HG02623 (cell line): ENCODE measurements at regions not wholly inside any gene's neighbourhood (a gene's known extent, or its start where the extent isn't known, plus 50 kb on each side); places are given as distances from the start of the nearest gene placed in this dataset.

Experiments
- ATAC-seq: cut with Tn5 transposase; IDR thresholded peaks from one replicate; pipeline ENCODE4 v1.9.1; 2021; ENCODE audit warnings: moderate library complexity; ENCODE audit not compliant: unreplicated experiment

GRCh38 chr1:5812295-5812694, 179.9 kb downstream of the NPHP4 start:
- no peak for ATAC-seq

DNA sequence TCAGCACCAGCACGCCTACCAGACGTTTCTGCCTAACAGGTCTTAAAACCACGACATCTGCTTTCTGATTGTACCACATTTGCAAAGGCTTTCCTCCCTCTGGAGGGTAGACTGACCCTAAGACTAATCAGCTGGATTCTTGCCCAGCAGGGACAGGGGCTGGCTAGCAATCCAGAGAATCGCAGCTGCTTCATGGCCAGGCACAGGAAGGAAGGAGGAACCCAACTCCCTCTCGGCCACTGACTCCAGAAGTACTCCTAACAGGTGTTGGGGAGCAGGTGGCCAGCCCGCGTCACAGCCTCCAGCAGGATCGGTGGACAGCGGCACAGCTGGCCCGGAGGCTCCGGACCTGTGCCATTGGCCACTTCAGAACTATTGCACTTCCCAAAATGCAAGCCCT, 180.8 kb downstream of the NPHP4 start:
- no peak for ATAC-seq

- no peak for ATAC-seq
Observed at GRCh38 chr1:5810553-5811270, 181.5 kb downstream of the NPHP4 start.

GRCh38 chr1:5810131-5810530, 182.1 kb downstream of the NPHP4 start:
- ATAC-seq = no peak

DNA sequence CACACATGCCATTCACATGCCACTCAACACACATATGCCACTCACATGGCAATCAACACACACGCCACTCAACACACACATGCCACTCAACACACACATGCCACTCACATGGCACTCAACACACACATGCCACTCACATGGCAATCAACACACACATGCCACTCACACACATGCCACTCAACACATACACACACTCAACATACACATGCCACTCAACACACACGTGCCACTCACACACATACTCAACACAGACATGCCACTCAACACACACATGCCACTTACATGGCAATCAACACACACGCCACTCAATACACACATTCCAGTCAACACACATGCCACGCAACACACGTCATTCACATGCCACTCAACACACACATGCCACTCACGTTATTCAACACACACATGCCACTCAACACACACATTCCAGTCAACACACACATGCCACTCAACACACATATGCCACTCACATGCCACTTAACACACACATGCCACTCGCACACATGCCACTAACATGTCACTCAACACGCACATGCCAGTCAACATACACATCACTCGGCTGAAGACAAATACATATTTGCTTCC, 182.9 kb downstream of the NPHP4 start:
- no peak for ATAC-seq

DNA sequence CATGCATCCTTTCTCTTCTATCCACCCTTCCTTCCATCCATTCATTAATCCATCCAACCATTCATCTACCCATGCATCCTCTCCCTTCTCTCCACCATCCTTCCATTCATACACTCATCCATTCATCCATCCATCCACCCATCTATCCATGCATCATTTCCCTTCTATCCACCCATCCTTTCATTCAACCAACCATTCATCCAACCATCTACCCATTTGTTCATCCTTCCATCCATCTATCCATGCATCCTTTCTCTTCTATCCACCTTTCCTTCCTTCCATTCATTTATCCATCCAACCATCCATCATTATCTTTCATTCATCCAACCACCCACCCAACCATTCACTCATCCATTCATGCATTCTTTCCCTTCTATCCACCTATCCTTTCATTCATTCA, 188.4 kb downstream of the NPHP4 start:
- no peak for ATAC-seq

GRCh38 chr1:5802606-5803005, 189.6 kb downstream of the NPHP4 start:
- ATAC-seq = no peak

DNA sequence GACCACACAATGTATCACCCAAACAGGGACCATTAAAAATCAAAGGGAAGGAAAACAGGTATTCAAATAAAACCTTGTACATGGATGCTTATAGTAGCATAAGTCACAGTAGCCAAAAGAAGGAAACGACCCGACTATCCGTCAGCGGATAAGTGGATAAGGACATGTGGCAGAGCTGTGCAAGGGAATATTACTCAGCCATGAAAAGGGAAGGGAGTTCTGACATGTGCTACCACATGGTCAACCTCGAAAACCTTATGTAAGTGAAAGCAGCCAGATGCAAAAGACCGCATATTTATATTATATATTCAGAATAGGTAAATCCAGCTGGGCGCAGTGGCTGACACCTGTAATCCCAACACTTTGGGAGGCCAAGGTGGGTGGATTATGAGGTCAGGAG, 193.3 kb downstream of the NPHP4 start:
- no peak for ATAC-seq

DNA sequence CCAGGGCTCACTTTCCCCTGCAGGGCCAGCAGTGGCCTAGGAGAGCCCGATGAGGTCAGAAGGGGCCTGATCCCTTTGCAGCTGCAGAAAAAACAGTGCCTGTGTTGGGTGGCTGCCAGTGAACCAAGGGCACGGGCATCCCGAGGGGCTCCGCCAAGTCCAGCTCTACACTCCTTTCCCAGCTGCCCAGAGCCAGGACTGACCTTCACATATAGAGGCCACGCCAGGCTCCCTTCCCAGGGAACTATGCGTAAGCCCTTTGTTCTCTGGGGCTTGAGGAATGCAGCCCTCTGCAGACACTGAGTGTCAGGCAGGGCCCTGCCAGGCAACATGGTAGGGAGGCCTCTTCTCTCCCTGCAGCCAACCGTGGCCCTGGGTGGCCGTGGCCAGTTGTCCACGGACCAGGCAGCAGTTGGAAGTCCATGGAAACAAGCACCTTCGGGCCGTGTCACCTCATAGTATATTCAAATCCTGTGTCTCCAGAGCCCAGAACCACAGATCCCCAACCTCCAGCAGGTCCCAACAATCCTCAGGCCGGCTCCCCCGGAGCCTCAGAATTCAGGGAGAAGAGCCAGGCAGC, 194.0 kb downstream of the NPHP4 start:
- ATAC-seq = no peak

DNA sequence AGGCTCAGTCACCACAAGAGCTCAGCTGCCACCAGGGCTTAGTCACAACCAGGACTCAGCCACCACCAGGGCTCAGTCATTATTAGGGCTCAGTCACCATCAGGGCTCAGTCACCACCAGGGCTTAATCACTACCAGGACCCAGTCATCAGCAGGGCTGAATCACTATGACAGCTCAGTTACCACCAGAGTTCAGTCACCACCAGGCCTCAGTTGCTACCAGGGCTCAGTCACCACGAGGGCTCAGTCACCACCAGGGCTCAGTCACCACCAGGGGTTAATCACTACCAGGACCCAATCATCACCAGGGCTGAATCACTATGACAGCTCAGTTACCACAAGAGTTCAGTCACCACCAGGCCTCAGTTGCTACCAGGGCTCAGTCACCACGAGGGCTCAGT, 196.2 kb downstream of the NPHP4 start:
- ATAC-seq = no peak

DNA sequence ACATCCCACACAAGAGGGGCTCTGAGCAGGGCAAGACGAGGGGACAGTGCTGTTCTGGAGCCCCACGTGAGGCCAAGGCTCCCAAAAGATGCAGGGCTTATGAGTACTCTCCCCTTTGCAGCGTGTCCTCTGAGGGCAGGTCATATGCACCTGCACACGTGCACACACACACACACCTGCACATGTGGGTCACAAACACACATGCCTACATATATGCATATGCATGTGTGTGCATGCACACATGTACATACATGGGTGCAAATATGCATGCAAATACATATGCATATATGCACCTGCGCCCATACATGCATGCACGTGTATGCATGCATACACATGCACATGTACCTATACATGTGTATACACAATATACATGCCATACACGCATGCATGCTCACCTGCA, 197.9 kb downstream of the NPHP4 start:
- ATAC-seq = no peak

DNA sequence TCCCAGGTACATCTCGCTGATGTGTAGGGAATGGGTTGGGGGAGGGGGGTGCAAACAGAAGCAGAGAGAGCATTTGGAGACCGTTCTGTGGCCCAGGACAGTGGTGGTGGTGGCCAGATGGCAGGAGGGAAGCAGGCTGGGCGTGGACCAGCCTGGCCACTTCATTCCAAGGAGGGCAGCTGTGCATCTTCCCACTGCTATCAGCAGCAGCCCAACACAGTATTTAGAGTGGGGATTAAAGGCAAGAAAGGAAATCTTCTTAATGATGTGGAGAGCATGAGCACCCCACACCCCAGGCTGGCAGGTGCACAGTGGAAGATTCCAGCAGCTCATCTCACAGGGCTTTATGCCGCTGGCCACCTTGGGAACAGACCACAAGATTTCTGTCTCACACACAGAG, 198.7 kb downstream of the NPHP4 start:
- ATAC-seq = no peak

GRCh38 chr1:5781079-5781478, 211.1 kb downstream of the NPHP4 start:
- no peak for ATAC-seq

- ATAC-seq = no peak
Observed at GRCh38 chr1:5780324-5780716, 211.9 kb downstream of the NPHP4 start.

GRCh38 chr1:5779608-5780323, 212.5 kb downstream of the NPHP4 start:
- no peak for ATAC-seq

DNA sequence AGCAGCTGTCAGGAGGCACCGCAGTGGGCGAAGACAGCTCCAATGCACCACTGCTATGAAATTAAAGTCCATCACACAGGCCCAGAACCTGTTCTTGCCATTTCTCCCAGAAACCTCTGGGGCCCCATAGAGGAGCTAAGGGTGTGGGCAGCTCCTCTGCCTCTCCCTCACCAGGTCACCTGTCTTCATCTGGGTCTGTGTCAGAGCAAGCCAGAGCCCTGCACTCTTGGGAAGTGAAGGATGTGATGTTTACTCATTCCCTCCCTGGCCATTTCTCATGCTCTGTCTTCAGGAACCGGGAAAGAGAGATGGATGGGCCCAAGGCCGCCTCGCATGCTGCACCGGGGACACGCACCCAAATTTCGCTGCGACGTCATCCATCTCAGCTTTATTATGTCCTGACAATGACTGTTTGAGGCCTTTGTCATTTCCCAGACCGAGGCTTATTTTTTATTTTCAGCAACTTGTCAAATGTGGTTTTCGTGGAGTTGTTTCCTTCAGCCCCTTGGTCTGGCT, 216.1 kb downstream of the NPHP4 start:
- ATAC-seq = no peak

DNA sequence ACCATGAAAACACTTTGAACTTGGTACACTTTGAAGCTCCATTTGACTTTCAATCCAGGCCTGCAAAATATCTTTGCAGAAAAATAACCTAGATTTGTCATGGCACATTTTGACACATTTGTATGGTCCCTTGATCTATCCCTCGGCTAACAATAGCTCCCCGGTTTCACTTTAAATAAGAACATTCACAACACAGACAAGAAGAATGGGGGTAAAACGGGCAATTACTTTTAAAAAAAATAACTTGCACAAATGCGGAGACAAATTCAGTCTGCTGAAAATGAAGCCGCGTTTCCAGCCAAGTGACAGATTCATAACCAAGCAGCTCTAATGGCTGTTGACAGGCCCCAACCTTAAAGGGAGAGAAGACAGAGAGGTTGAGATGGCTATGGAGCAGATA, 218.2 kb downstream of the NPHP4 start:
- no peak for ATAC-seq

- ATAC-seq = no peak
Observed at GRCh38 chr1:5771788-5772187, 220.4 kb downstream of the NPHP4 start.

DNA sequence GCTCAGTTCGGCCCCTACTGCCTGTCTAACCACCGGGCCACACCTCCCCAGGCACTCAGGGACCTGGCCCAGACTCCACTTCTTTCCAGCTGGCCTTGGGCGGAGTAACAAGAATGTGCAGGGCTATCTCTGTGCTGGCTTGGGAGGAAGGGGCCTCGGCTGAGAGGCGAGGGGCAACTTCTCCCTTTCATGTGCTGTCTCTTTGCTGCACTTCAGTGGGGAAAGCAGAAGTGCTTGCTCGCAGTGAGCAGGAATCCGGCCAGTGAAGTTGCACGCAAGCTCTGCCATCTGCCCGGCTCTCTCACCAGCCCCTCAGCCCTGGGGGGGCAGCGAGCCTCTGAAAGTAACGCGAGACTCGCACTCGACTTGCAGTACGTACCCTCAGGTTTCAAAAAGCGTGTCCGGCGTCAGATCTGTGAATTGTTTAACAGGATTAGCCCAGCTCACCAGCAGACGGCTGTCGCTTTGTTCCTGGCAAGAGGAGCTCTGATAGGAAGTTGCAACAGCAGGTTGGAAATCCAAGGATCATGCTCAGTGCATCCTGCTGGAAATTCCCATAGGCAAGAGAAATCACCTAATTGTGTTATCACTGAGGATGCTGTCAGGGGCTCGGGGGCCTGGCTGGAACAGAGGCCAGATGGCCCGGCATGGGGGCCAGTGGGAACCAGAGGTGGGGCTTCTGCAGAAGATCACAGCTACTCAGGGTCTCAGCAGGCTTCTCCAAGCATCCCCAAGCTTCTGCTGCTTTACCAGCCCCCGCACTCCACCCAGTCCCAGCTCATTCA, 221.1 kb downstream of the NPHP4 start:
- ATAC-seq = no peak

DNA sequence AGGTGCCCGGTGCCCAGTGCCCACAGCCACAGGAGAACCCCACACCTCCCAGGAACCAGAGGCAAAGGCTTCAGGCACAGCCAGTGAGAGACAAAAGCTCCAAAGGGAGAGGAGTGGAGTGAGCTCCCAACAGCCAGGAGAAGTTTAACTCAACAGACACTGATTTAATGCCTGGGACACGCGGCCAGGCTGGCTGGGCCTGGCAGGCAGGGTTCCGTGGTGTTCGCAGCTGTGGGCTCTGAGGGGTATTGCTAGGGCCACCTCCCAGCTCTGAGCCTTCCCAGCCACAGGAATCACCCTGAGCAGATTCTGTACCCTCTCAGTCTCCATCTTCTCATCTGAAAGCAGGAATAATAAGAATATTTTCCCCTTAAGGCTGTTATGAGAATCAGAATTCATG, 222.5 kb downstream of the NPHP4 start:
- no peak for ATAC-seq

DNA sequence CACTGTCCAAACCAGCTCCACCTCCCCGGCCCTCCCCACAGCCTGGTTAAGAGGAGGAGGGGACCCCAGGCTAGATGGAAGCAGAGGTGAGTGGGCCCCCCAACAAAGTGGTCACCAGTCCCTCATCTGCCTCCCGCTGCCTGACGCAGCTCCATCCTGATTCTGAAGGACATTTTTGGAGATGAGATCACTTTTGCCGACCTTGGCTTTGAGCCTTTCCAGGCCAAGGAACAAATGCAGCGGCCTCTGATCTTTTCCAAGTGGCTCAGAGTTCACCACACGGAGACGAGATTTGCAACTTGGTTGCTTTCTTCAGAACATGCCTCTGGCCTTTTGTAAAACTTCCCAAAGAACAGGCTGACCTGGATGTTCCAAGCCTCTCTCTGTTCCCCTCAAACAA, 223.1 kb downstream of the NPHP4 start:
- no peak for ATAC-seq
